ENCODE measurements at regions not wholly inside any gene's neighbourhood (a gene's known extent, or its start where the extent isn't known, plus 50 kb on each side); places are given as distances from the start of the nearest gene placed in this dataset.

DNA sequence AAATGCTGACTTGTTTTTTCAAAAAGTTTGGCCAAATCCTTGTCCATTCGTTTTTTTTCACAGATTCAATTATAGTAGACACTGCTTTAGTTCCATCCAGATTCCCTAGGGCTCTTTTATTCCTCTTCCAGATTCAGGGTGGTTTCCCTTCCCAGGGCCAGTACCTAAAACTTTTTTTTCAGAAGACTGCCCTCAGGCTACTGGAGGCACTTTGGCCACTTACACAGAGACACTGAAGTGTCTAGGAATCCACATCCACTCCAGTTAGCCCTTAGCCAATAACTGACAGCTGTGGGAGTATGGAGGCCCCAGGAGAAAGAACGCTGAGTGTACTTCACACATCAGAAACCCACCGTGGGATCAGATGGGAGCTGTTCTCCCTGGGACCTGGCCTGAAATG lies 77.3 kb downstream of the CCDC34 start (continued):
- TF ChIP-seq ZNF621 (tag by site-specific recombination; IDR thresholded peaks at IDR 0.05), result no peak

DNA sequence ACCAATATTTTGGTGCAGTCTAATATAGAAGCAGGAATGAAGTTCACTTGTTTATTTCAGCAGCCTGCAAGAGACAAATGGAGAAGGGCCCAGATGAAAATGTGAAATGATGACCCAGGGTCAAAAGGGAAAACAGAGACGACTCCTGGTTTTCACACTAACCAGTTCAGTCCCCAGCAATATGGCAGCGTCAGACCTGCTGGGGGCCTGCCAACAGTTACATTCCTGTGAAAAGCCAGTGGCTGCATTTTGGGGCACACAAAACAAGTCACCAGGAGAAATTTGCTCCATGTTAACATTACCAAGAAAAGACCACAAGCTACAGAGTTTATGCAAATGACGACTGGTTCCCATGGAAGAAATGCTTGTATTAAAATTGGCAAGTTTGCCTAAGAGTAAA lies 80.2 kb downstream of the CCDC34 start:
- no peak overlapping the region for H3K27ac ChIP-seq (ENCODE audit: extremely low read depth, low read depth, low read length)
- no peak for TF ChIP-seq ZNF624 (tag by site-specific recombination; IDR thresholded peaks at IDR 0.05)
- no peak for TF ChIP-seq KLF16 (tag by site-specific recombination; IDR thresholded peaks at IDR 0.05)
- TF ChIP-seq ZNF768 (tag by site-specific recombination; IDR thresholded peaks at IDR 0.05), result no peak
- TF ChIP-seq, protein P1, sequence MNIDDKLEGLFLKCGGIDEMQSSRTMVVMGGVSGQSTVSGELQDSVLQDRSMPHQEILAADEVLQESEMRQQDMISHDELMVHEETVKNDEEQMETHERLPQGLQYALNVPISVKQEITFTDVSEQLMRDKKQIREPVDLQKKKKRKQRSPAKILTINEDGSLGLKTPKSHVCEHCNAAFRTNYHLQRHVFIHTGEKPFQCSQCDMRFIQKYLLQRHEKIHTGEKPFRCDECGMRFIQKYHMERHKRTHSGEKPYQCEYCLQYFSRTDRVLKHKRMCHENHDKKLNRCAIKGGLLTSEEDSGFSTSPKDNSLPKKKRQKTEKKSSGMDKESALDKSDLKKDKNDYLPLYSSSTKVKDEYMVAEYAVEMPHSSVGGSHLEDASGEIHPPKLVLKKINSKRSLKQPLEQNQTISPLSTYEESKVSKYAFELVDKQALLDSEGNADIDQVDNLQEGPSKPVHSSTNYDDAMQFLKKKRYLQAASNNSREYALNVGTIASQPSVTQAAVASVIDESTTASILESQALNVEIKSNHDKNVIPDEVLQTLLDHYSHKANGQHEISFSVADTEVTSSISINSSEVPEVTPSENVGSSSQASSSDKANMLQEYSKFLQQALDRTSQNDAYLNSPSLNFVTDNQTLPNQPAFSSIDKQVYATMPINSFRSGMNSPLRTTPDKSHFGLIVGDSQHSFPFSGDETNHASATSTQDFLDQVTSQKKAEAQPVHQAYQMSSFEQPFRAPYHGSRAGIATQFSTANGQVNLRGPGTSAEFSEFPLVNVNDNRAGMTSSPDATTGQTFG (tag by site-specific recombination; IDR thresholded peaks at IDR 0.05; ENCODE audit: borderline replicate concordance), result no peak
- TF ChIP-seq ZNF596 (tag by site-specific recombination; IDR thresholded peaks at IDR 0.05), result no peak
- TF ChIP-seq, protein P2, sequence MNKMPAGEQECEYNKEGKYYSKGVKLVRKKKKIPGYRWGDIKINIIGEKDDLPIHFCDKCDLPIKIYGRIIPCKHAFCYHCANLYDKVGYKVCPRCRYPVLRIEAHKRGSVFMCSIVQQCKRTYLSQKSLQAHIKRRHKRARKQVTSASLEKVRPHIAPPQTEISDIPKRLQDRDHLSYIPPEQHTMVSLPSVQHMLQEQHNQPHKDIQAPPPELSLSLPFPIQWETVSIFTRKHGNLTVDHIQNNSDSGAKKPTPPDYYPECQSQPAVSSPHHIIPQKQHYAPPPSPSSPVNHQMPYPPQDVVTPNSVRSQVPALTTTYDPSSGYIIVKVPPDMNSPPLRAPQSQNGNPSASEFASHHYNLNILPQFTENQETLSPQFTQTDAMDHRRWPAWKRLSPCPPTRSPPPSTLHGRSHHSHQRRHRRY (tag by site-specific recombination; IDR thresholded peaks at IDR 0.05), result no peak
- no peak for TF ChIP-seq ZNF16 (tag by site-specific recombination; IDR thresholded peaks at IDR 0.05; ENCODE audit: low read depth)
- no peaks in the 10 kb centered on the region for H3K4me1 ChIP-seq (ENCODE audit: control insufficient read depth, insufficient read depth, low read length)
- no peaks in the 10 kb centered on the region for H3K36me3 ChIP-seq (ENCODE audit: control insufficient read depth in 2 of 2, insufficient read depth in 1 of 2, low read length in 2 of 2)
- CTCF ChIA-PET, result interaction anchor here (0.6 to 2.6 kb wide), 4 partner anchors 12 to 99 kb away, joined by 3 to 19 read pairs (median 4); no protein-coding TSS in a partner anchor
- H3K4me3 ChIP-seq (ENCODE audit: low read depth, low read length), result no peak overlapping the region
- H3K9me3 ChIP-seq (ENCODE audit: control insufficient read depth, insufficient read depth, low read depth, low read length), result no peaks in the 10 kb centered on the region
- POLR2A ChIA-PET, result no interaction called here

DNA sequence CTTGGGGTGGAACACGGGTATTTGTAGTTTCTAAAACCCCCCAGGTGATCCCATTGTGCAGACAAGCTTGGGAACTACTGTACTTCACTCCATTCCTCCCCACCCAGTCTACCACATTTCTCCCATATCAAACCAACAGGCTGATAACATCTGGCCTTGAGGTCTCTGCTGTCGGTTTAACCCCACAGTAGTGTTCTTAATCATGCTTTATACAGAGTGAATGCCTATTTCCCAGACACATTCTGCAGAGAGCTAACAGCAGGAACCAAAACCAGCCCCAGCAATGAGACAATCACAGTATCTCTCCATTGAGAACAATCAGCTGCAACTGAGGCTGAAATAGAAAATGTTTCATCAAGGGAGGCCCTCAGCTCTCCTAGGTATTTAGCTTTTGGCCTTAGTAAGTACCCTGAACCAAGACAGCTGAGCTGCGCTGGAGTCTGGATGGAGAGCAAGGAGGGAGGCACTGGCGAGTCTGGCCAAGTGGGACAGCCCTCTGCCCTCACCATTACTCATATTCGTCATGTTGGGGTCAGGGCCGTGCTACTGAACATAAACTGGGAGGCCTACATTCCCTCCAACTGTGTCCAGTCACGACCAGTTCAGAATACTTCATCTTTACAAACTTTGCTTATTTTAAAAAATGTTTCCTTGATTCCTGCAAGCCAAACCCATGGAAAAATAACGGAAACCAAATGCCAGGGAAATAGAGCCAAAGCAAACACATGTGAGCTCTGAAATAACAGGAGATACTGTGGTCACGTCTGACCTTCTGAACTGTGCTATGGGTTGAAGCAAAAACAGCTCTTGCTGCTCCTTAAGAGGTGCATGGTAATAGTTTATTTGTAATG lies 81.0 kb downstream of the CCDC34 start:
- no peak for TF ChIP-seq ZNF610 (tag by site-specific recombination; IDR thresholded peaks at IDR 0.05; ENCODE audit: borderline replicate concordance)
- no peak for TF ChIP-seq ZNF785 (tag by site-specific recombination; IDR thresholded peaks at IDR 0.05)
- TF ChIP-seq, protein P3, sequence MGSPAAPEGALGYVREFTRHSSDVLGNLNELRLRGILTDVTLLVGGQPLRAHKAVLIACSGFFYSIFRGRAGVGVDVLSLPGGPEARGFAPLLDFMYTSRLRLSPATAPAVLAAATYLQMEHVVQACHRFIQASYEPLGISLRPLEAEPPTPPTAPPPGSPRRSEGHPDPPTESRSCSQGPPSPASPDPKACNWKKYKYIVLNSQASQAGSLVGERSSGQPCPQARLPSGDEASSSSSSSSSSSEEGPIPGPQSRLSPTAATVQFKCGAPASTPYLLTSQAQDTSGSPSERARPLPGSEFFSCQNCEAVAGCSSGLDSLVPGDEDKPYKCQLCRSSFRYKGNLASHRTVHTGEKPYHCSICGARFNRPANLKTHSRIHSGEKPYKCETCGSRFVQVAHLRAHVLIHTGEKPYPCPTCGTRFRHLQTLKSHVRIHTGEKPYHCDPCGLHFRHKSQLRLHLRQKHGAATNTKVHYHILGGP (tag by site-specific recombination; IDR thresholded peaks at IDR 0.05), result no peak
- TF ChIP-seq ZNF146 (tag by site-specific recombination; IDR thresholded peaks at IDR 0.05), result no peak
- no peak for TF ChIP-seq ZNF621 (tag by site-specific recombination; IDR thresholded peaks at IDR 0.05)
- no peak for TF ChIP-seq ZNF510 (tag by site-specific recombination; IDR thresholded peaks at IDR 0.05; ENCODE audit: insufficient replicate concordance)
- TF ChIP-seq ZNF324 (tag by site-specific recombination; IDR thresholded peaks at IDR 0.05), result no peak
- TF ChIP-seq, protein P4, sequence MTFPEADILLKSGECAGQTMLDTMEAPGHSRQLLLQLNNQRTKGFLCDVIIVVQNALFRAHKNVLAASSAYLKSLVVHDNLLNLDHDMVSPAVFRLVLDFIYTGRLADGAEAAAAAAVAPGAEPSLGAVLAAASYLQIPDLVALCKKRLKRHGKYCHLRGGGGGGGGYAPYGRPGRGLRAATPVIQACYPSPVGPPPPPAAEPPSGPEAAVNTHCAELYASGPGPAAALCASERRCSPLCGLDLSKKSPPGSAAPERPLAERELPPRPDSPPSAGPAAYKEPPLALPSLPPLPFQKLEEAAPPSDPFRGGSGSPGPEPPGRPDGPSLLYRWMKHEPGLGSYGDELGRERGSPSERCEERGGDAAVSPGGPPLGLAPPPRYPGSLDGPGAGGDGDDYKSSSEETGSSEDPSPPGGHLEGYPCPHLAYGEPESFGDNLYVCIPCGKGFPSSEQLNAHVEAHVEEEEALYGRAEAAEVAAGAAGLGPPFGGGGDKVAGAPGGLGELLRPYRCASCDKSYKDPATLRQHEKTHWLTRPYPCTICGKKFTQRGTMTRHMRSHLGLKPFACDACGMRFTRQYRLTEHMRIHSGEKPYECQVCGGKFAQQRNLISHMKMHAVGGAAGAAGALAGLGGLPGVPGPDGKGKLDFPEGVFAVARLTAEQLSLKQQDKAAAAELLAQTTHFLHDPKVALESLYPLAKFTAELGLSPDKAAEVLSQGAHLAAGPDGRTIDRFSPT (tag by site-specific recombination; IDR thresholded peaks at IDR 0.05), result no peak
- TF ChIP-seq ZNF202 (tag by site-specific recombination; IDR thresholded peaks at IDR 0.05; ENCODE audit: borderline replicate concordance), result no peak
- TF ChIP-seq, protein P5, sequence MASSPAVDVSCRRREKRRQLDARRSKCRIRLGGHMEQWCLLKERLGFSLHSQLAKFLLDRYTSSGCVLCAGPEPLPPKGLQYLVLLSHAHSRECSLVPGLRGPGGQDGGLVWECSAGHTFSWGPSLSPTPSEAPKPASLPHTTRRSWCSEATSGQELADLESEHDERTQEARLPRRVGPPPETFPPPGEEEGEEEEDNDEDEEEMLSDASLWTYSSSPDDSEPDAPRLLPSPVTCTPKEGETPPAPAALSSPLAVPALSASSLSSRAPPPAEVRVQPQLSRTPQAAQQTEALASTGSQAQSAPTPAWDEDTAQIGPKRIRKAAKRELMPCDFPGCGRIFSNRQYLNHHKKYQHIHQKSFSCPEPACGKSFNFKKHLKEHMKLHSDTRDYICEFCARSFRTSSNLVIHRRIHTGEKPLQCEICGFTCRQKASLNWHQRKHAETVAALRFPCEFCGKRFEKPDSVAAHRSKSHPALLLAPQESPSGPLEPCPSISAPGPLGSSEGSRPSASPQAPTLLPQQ (tag by site-specific recombination; IDR thresholded peaks at IDR 0.05), result no peak
- no peak for TF ChIP-seq REPIN1 (tag by site-specific recombination; IDR thresholded peaks at IDR 0.05; ENCODE audit: low read depth)
- no peak for TF ChIP-seq ZNF114 (tag by site-specific recombination; IDR thresholded peaks at IDR 0.05)
- TF ChIP-seq ZSCAN16 (tag by site-specific recombination; IDR thresholded peaks at IDR 0.05), result no peak
- no peak for TF ChIP-seq MZF1 (tag by site-specific recombination; IDR thresholded peaks at IDR 0.05; ENCODE audit: borderline replicate concordance)
- no peak for TF ChIP-seq ZNF558 (tag by site-specific recombination; IDR thresholded peaks at IDR 0.05)
- TF ChIP-seq ZNF654 (tag by site-specific recombination; IDR thresholded peaks at IDR 0.05; ENCODE audit: low read depth), result no peak
- no peaks in the 10 kb centered on the region for H3K4me1 ChIP-seq (ENCODE audit: control insufficient read depth, insufficient read depth, low read length)
- no peak overlapping the region for H3K27ac ChIP-seq (ENCODE audit: extremely low read depth, low read depth, low read length)
- POLR2A ChIA-PET, result no interaction called here
- H3K9me3 ChIP-seq (ENCODE audit: control insufficient read depth, insufficient read depth, low read depth, low read length), result no peaks in the 10 kb centered on the region
- CTCF ChIA-PET, result interaction anchor here (0.6 to 2.6 kb wide), 4 partner anchors 13 to 759 kb away, joined by 3 to 19 read pairs (median 4); no protein-coding TSS in a partner anchor
- no peaks in the 10 kb centered on the region for H3K36me3 ChIP-seq (ENCODE audit: control insufficient read depth in 2 of 2, insufficient read depth in 1 of 2, low read length in 2 of 2)
- H3K4me3 ChIP-seq (ENCODE audit: low read depth, low read length), result no peak overlapping the region
